Lung (tissue), 11 donors: ENCODE measurements at regions not wholly inside any gene's neighbourhood (a gene's known extent, or its start where the extent isn't known, plus 50 kb on each side); places are given as distances from the start of the nearest gene placed in this dataset.
A peak's percentile ranks its signal among the peaks of the same experiment; 100 is the strongest.

Experiments
- ATAC-seq: fragments of 200-7000 bp; cut with Tn5 transposase; one replicate; pipeline ENCODE4 v1.9.1; 2020; ENCODE audit warnings: moderate number of reproducible peaks; ENCODE audit not compliant: insufficient read depth, low FRiP score
- DNase-seq, 3 donors: peaks; one replicate each; pipeline ENCODE4 v3.0.0-alpha.2; 2013 to 2017
- H3K27ac ChIP-seq, 2 donors: one replicate each; pipeline ENCODE4 v1.5.1; 2013; ENCODE audit warnings: mild to moderate bottlenecking in 2 of 2, moderate library complexity in 2 of 2, control low read depth in 1 of 2, inconsistent platforms in 1 of 2, low read depth in 1 of 2, low read length in 1 of 2
- H3K27me3 ChIP-seq, 3 donors: one replicate each; pipeline ENCODE4 v1.5.1; 2013; ENCODE audit warnings: low read length in 2 of 3; ENCODE audit not compliant: control insufficient read depth in 3 of 3, insufficient read depth in 3 of 3
- H3K36me3 ChIP-seq, 4 donors: one replicate each; pipeline ENCODE4 v1.5.1; 2013; ENCODE audit warnings: low read length in 4 of 4, mild to moderate bottlenecking in 1 of 4, moderate library complexity in 1 of 4; ENCODE audit not compliant: control insufficient read depth in 4 of 4, insufficient read depth in 4 of 4
- H3K4me1 ChIP-seq, 5 donors: one replicate each; pipeline ENCODE4 v1.5.1; 2013; ENCODE audit warnings: low read length in 5 of 5, mild to moderate bottlenecking in 2 of 5, moderate library complexity in 1 of 5; ENCODE audit not compliant: control insufficient read depth in 5 of 5, insufficient read depth in 5 of 5
- H3K4me3 ChIP-seq: one replicate; pipeline ENCODE4 v1.5.1; 2013; ENCODE audit warnings: mild to moderate bottlenecking, control low read depth, moderate library complexity
- H3K9ac ChIP-seq, 2 donors: one replicate each; pipeline ENCODE4 v1.5.1; 2013; ENCODE audit warnings: low read length in 2 of 2, control low read depth in 1 of 2; ENCODE audit not compliant: insufficient read depth in 1 of 2
- H3K9me3 ChIP-seq, 4 donors: one replicate each; pipeline ENCODE4 v1.5.1; 2013; ENCODE audit warnings: low read length in 3 of 4, mild to moderate bottlenecking in 1 of 4, moderate library complexity in 1 of 4; ENCODE audit not compliant: control insufficient read depth in 4 of 4, insufficient read depth in 3 of 4
- CTCF ChIP-seq: IDR thresholded peaks from 2 replicates; pipeline ENCODE4 v1.5.1; 2012; ENCODE audit warnings: mild to moderate bottlenecking; ENCODE audit errors: control extremely low read depth, extremely low read depth
- WGBS, 2 donors: extraction: QIAGEN DNeasy Blood & Tissue Kit; methylation state at CpG; one replicate each; pipeline ENCODE4 v1.1.7; 2013; 5-methylcytosine and 5-hydroxymethylcytosine counted together
- donor health status: control.
- donor health status: control.
- donor health status: Bipolar disorder and iron deficiency.
- donor health status: healthy.
- donor health status: DM: yes; HTN: yes; CAD: no.

GRCh38 chr4:147118528-147118927 lies 172.9 kb upstream of the TTC29 start:
- Histone ChIP-seq H3K36me3 (no peaks in the 10 kb centered on the region), H3K27me3 (no peaks in the 10 kb centered on the region), H3K27ac (no peak overlapping the region), H3K9ac (no peak overlapping the region), H3K9me3 (peaks cover 0 to 3% (median 0%) of the 10 kb centered on the region in 4 donors), H3K4me3 (no peak overlapping the region), H3K4me1 (peaks cover 0 to 26% (median 9%) of the 10 kb centered on the region in 5 donors)
- no peak for TF ChIP-seq CTCF
- 20 to 60% methylated on average over 2 of the region's 2 CpGs for WGBS, 2 donors
- peak; percentile 41 to 91 (median 79) for DNase-seq
- ATAC-seq, result no peak

GRCh38 chr4:147122685-147123084 lies 177.0 kb upstream of the TTC29 start:
- H3K4me1 ChIP-seq, result peaks cover 0 to 16% (median 3%) of the 10 kb centered on the region in 5 donors
- H3K9me3 ChIP-seq, result peaks cover 0 to 3% (median 0%) of the 10 kb centered on the region in 4 donors
- H3K27ac ChIP-seq, result no peak overlapping the region
- H3K4me3 ChIP-seq, result no peak overlapping the region
- ATAC-seq, result no peak
- no peak for TF ChIP-seq CTCF
- no peaks in the 10 kb centered on the region for H3K36me3 ChIP-seq
- DNase-seq, result peak in 1 of 3 donors; percentile 15
- no peak overlapping the region for H3K9ac ChIP-seq
- H3K27me3 ChIP-seq, result no peaks in the 10 kb centered on the region

- peaks cover 0 to 13% (median 3%) of the 10 kb centered on the region in 5 donors for H3K4me1 ChIP-seq
- no peak for TF ChIP-seq CTCF
- H3K4me3 ChIP-seq, result no peak overlapping the region
- peak in 2 of 3 donors; percentile 43 to 49 for DNase-seq
- peaks cover 0 to 3% (median 0%) of the 10 kb centered on the region in 4 donors for H3K9me3 ChIP-seq
- H3K9ac ChIP-seq, result no peak overlapping the region
- ATAC-seq, result no peak
- no peaks in the 10 kb centered on the region for H3K27me3 ChIP-seq
- no peaks in the 10 kb centered on the region for H3K36me3 ChIP-seq
- no peak overlapping the region for H3K27ac ChIP-seq
- 35 to 63% methylated on average over 1 of the region's 1 CpG for WGBS, 2 donors
These were observed 177.5 kb upstream of the TTC29 start for GRCh38 chr4:147123146-147123545.

GRCh38 chr4:147128787-147129186 lies 183.1 kb upstream of the TTC29 start:
- WGBS, 2 donors, result 88 to 96% methylated on average over 1 of the region's 1 CpG
- no peak for ATAC-seq
- Histone ChIP-seq H3K9me3 (no peaks in the 10 kb centered on the region), H3K4me3 (no peak overlapping the region), H3K9ac (no peak overlapping the region), H3K36me3 (no peaks in the 10 kb centered on the region), H3K27me3 (no peaks in the 10 kb centered on the region), H3K27ac (no peak overlapping the region), H3K4me1 (peaks cover 0 to 6% (median 0%) of the 10 kb centered on the region in 5 donors)
- no peak for TF ChIP-seq CTCF
- no peak for DNase-seq
